ENCODE measurements at regions not wholly inside any gene's neighbourhood (a gene's known extent, or its start where the extent isn't known, plus 50 kb on each side); places are given as distances from the start of the nearest gene placed in this dataset.

DNA sequence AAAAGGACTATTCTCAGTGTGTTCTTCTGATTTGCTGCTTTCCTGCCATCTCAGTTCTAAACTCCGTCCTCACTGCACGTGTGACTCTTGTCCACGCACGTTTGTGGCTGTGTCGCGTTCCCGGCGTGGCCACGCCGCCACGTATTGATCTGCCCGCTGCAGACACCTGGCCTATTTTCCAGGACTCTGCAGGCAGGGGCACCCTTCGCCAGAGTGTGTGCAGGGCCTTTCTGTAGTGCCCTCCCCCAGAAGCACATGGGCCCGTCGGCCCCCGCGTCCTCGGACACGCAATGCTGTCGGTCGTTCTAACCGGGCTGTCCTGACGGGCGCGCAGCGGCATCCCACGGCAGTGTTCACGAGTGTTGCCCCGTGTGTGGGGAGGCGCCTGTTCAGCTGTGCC is 87.6 kb downstream of the YTHDF1 start:
- Histone ChIP-seq H3K4me3 (no peak overlapping the region), H3K36me3 (ENCODE audit: control insufficient read depth, insufficient read depth, low read length) (no peaks in the 10 kb centered on the region), H3K9ac (ENCODE audit: insufficient read depth in 1 of 2, low read depth in 2 of 2, low read length in 2 of 2) (no peak overlapping the region), H3K9me3 (replicated peaks; ENCODE audit: control insufficient read depth, insufficient read depth, low read depth, low read length) (no peaks in the 10 kb centered on the region), H3K9me1 (ENCODE audit: control insufficient read depth, insufficient read depth, low read length) (no peaks in the 10 kb centered on the region), H3K27me3 (ENCODE audit: control insufficient read depth in 2 of 2, insufficient read depth in 2 of 2, low read length in 2 of 2) (peaks cover 48 to 89% of the 10 kb centered on the region in 2 experiments), H3K4me2 (ENCODE audit: insufficient read depth, low read length) (no peak overlapping the region), H4K20me1 (replicated peaks; ENCODE audit: control insufficient read depth, insufficient read depth, low read length) (no peaks in the 10 kb centered on the region; the same call in 1 of the 2 replicates), H3K79me2 (ENCODE audit: control insufficient read depth, insufficient read depth, low read length) (no peaks in the 10 kb centered on the region), H2AFZ (ENCODE audit: low read depth, low read length) (no peak overlapping the region), H3K27ac (ENCODE audit: extremely low read depth, low read depth, low read length) (no peak overlapping the region), H3K4me1 (replicated peaks in 1 of 2; ENCODE audit: control insufficient read depth in 2 of 2, insufficient read depth in 2 of 2, low read length in 2 of 2) (peaks cover 0 to 6% of the 10 kb centered on the region in 2 experiments; a peak in 2 of 5 replicates)
- no TSS peak for BruUV-seq (replicated peaks)
- no peak for DNase-seq (ENCODE audit: extremely low read depth in 1 of 4, low spot score in 3 of 4)
- no peak for ATAC-seq
- 35% methylated on average over 27 of the region's 30 CpGs for WGBS (ENCODE audit: insufficient coverage, low coverage, missing lambda C conversion rate)
- in situ Hi-C loops (cut with MboI), result no loop called here
- intact Hi-C loops (cut with micrococcal nuclease), result no loop called here
- no peak for FAIRE-seq
- ChIA-PET CTCF (ENCODE audit: low intra/inter-chr PET ratio) (no interaction called here), POLR2A (no interaction called here)
- TF ChIP-seq LEF1 (IDR thresholded peaks at IDR 0.05) (no peak), ZFX (CRISPR knock-in tag; IDR thresholded peaks at IDR 0.05) (no peak), CCNT2 (IDR thresholded peaks at IDR 0.05; ENCODE audit: borderline replicate concordance, extremely low read depth, insufficient read length, low read depth, low read length) (no peak), TEAD1 (CRISPR knock-in tag; IDR thresholded peaks at IDR 0.05) (no peak), TSC22D4 (tag; IDR thresholded peaks at IDR 0.05) (no peak), POLR2A (conservative IDR thresholded peaks at IDR 0.05) (no peak), HNRNPUL1 (IDR thresholded peaks at IDR 0.05; ENCODE audit: low read length) (no peak), GTF2B (IDR thresholded peaks at IDR 0.05; ENCODE audit: extremely low read depth, insufficient read length) (no peak), CHD4 (IDR thresholded peaks at IDR 0.05; ENCODE audit: insufficient read depth, insufficient replicate concordance, low read depth, low read length, poor library complexity, severe bottlenecking) (no peak)
- TF ChIP-seq, protein P1, sequence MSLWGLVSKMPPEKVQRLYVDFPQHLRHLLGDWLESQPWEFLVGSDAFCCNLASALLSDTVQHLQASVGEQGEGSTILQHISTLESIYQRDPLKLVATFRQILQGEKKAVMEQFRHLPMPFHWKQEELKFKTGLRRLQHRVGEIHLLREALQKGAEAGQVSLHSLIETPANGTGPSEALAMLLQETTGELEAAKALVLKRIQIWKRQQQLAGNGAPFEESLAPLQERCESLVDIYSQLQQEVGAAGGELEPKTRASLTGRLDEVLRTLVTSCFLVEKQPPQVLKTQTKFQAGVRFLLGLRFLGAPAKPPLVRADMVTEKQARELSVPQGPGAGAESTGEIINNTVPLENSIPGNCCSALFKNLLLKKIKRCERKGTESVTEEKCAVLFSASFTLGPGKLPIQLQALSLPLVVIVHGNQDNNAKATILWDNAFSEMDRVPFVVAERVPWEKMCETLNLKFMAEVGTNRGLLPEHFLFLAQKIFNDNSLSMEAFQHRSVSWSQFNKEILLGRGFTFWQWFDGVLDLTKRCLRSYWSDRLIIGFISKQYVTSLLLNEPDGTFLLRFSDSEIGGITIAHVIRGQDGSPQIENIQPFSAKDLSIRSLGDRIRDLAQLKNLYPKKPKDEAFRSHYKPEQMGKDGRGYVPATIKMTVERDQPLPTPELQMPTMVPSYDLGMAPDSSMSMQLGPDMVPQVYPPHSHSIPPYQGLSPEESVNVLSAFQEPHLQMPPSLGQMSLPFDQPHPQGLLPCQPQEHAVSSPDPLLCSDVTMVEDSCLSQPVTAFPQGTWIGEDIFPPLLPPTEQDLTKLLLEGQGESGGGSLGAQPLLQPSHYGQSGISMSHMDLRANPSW (CRISPR knock-in tag; IDR thresholded peaks at IDR 0.05), result no peak
- TF ChIP-seq, protein P2, sequence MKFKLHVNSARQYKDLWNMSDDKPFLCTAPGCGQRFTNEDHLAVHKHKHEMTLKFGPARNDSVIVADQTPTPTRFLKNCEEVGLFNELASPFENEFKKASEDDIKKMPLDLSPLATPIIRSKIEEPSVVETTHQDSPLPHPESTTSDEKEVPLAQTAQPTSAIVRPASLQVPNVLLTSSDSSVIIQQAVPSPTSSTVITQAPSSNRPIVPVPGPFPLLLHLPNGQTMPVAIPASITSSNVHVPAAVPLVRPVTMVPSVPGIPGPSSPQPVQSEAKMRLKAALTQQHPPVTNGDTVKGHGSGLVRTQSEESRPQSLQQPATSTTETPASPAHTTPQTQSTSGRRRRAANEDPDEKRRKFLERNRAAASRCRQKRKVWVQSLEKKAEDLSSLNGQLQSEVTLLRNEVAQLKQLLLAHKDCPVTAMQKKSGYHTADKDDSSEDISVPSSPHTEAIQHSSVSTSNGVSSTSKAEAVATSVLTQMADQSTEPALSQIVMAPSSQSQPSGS (CRISPR knock-in tag; IDR thresholded peaks at IDR 0.05), result no peak

Data from K562 (cell line).